GM23338 (cell line): ENCODE measurements at regions not wholly inside any gene's neighbourhood (a gene's known extent, or its start where the extent isn't known, plus 50 kb on each side); places are given as distances from the start of the nearest gene placed in this dataset.

Experiments
- ATAC-seq: fragments of 200-7000 bp; cut with Tn5 transposase; 3 replicates; pipeline ENCODE4 v1.9.1; 2020
- DNase-seq: peaks from one replicate; pipeline ENCODE4 v3.0.0-alpha.2; 2015; ENCODE audit warnings: low spot score
- H2AFZ ChIP-seq: fragments of 200-600 bp; sonication (generic); 2 replicates; pipeline ENCODE4 v1.8.0; 2016; ENCODE audit warnings: antibody characterized with exemption, mild to moderate bottlenecking, moderate library complexity
- H3F3A ChIP-seq: fragments of 200-600 bp; sonication (generic); replicated peaks from 2 replicates; pipeline ENCODE4 v1.8.0; 2017; ENCODE audit warnings: antibody characterized with exemption, mixed run types, low read depth
- H3K27ac ChIP-seq: fragments of 200-600 bp; sonication (generic); 2 replicates; pipeline ENCODE4 v1.6.1; 2016; ENCODE audit warnings: low read depth
- H3K27me3 ChIP-seq: fragments of 200-600 bp; sonication (generic); 2 replicates; pipeline ENCODE4 v1.8.0; 2016; ENCODE audit warnings: mild to moderate bottlenecking, mixed run types, moderate library complexity; ENCODE audit not compliant: insufficient read depth
- H3K36me3 ChIP-seq: fragments of 200-600 bp; sonication (generic); 2 replicates; pipeline ENCODE4 v1.8.0; 2016; ENCODE audit warnings: mild to moderate bottlenecking; ENCODE audit not compliant: insufficient read depth
- H3K4me1 ChIP-seq: fragments of 200-600 bp; sonication (generic); 2 replicates; pipeline ENCODE4 v1.8.0; 2016; ENCODE audit warnings: mild to moderate bottlenecking, moderate library complexity; ENCODE audit not compliant: insufficient read depth
- H3K4me2 ChIP-seq: fragments of 200-600 bp; sonication (generic); 2 replicates; pipeline ENCODE4 v1.7.1; 2017; ENCODE audit warnings: mixed run types
- H3K4me3 ChIP-seq: fragments of 200-600 bp; sonication (generic); 2 replicates; pipeline ENCODE4 v1.6.1; 2016; ENCODE audit warnings: mixed run types
- H3K79me2 ChIP-seq: fragments of 200-600 bp; sonication (generic); replicated peaks from 2 replicates; pipeline ENCODE4 v1.8.0; 2017; ENCODE audit warnings: mild to moderate bottlenecking; ENCODE audit not compliant: insufficient read depth
- H3K9me2 ChIP-seq: fragments of 200-600 bp; sonication (generic); 2 replicates; pipeline ENCODE4 v1.8.0; 2017; ENCODE audit not compliant: insufficient read depth
- H4K20me1 ChIP-seq: fragments of 200-600 bp; sonication (generic); replicated peaks from 2 replicates; pipeline ENCODE4 v1.8.0; 2017; ENCODE audit warnings: mild to moderate bottlenecking; ENCODE audit not compliant: insufficient read depth
- H3K27ac Mint-ChIP-seq: 2 replicates; pipeline ENCODE4 v1.8.0; 2020; ENCODE audit warnings: inconsistent platforms, mild to moderate bottlenecking, moderate library complexity, mixed read lengths
- H3K27me3 Mint-ChIP-seq: 3 replicates; pipeline ENCODE4 v1.8.0; 2022; ENCODE audit warnings: low read depth, mild to moderate bottlenecking, moderate library complexity, mixed read lengths, inconsistent platforms; ENCODE audit not compliant: insufficient read depth, poor library complexity
- H3K36me3 Mint-ChIP-seq: 3 replicates; pipeline ENCODE4 v1.8.0; 2021; ENCODE audit warnings: low read depth, mild to moderate bottlenecking, inconsistent platforms, moderate library complexity, mixed read lengths
- H3K4me1 Mint-ChIP-seq: 3 replicates; pipeline ENCODE4 v1.8.0; 2020; ENCODE audit warnings: mild to moderate bottlenecking, inconsistent platforms, mixed read lengths
- H3K4me3 Mint-ChIP-seq: 3 replicates; pipeline ENCODE4 v1.8.0; 2021; ENCODE audit warnings: moderate library complexity, mild to moderate bottlenecking, inconsistent platforms, mixed read lengths
- H3K9me3 Mint-ChIP-seq: 3 replicates; pipeline ENCODE4 v1.8.0; 2020; ENCODE audit warnings: moderate library complexity, mild to moderate bottlenecking, inconsistent platforms, mixed read lengths
- EZH2phosphoT487 ChIP-seq: fragments of 200-600 bp; sonication (generic); IDR thresholded peaks from one replicate; pipeline ENCODE4 v1.8.1; 2018; ENCODE audit warnings: antibody characterized with exemption; ENCODE audit not compliant: unreplicated experiment
- NANOG ChIP-seq: IDR thresholded peaks from 2 replicates; pipeline ENCODE4 v1.6.1; 2016; ENCODE audit warnings: antibody characterized with exemption, borderline replicate concordance
- POLR2AphosphoS5 ChIP-seq: IDR thresholded peaks from 2 replicates; pipeline ENCODE4 v1.6.1; 2016; ENCODE audit warnings: antibody characterized with exemption, low read depth
- STAT1 ChIP-seq: IDR thresholded peaks from one replicate; pipeline ENCODE4 v1.6.1; 2016; ENCODE audit warnings: antibody characterized with exemption; ENCODE audit not compliant: unreplicated experiment
- ZNF114 ChIP-seq: fragments of 250-450 bp; sonication (Bioruptor Pico); IDR thresholded peaks from 2 replicates; pipeline ENCODE4 v1.5.0; 2020; ENCODE audit warnings: mild to moderate bottlenecking, moderate library complexity
- TF ChIP-seq, protein P1 (sequence below): fragments of 250-450 bp; sonication (Bioruptor Pico); IDR thresholded peaks from 2 replicates; pipeline ENCODE4 v1.5.0; 2020; ENCODE audit warnings: mild to moderate bottlenecking, moderate library complexity
- TF ChIP-seq, protein P2 (sequence below): IDR thresholded peaks from 2 replicates; pipeline ENCODE4 v1.6.1; 2016; ENCODE audit warnings: antibody characterized with exemption

DNA sequence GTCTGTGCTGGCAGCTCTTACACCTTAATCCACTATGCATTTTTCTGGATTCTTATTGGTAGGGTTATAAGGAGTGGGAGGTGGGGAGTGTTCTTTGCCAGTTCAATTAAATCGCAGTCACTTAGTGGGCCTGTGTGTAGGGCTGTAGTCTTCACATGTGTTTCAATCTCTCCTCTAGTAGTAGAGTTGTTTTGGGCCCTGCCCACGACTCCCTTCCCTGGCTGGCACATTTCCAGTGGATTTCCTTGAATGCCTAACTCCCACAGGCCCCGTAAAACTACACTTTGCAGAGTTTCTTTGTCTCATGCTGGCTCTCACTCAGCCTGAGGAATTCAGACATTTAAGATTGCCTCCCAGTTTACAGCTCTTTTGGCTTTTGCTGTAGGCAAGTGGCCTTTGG, 414.0 kb upstream of the OPRM1 start (continued):
- TF ChIP-seq, protein P1, sequence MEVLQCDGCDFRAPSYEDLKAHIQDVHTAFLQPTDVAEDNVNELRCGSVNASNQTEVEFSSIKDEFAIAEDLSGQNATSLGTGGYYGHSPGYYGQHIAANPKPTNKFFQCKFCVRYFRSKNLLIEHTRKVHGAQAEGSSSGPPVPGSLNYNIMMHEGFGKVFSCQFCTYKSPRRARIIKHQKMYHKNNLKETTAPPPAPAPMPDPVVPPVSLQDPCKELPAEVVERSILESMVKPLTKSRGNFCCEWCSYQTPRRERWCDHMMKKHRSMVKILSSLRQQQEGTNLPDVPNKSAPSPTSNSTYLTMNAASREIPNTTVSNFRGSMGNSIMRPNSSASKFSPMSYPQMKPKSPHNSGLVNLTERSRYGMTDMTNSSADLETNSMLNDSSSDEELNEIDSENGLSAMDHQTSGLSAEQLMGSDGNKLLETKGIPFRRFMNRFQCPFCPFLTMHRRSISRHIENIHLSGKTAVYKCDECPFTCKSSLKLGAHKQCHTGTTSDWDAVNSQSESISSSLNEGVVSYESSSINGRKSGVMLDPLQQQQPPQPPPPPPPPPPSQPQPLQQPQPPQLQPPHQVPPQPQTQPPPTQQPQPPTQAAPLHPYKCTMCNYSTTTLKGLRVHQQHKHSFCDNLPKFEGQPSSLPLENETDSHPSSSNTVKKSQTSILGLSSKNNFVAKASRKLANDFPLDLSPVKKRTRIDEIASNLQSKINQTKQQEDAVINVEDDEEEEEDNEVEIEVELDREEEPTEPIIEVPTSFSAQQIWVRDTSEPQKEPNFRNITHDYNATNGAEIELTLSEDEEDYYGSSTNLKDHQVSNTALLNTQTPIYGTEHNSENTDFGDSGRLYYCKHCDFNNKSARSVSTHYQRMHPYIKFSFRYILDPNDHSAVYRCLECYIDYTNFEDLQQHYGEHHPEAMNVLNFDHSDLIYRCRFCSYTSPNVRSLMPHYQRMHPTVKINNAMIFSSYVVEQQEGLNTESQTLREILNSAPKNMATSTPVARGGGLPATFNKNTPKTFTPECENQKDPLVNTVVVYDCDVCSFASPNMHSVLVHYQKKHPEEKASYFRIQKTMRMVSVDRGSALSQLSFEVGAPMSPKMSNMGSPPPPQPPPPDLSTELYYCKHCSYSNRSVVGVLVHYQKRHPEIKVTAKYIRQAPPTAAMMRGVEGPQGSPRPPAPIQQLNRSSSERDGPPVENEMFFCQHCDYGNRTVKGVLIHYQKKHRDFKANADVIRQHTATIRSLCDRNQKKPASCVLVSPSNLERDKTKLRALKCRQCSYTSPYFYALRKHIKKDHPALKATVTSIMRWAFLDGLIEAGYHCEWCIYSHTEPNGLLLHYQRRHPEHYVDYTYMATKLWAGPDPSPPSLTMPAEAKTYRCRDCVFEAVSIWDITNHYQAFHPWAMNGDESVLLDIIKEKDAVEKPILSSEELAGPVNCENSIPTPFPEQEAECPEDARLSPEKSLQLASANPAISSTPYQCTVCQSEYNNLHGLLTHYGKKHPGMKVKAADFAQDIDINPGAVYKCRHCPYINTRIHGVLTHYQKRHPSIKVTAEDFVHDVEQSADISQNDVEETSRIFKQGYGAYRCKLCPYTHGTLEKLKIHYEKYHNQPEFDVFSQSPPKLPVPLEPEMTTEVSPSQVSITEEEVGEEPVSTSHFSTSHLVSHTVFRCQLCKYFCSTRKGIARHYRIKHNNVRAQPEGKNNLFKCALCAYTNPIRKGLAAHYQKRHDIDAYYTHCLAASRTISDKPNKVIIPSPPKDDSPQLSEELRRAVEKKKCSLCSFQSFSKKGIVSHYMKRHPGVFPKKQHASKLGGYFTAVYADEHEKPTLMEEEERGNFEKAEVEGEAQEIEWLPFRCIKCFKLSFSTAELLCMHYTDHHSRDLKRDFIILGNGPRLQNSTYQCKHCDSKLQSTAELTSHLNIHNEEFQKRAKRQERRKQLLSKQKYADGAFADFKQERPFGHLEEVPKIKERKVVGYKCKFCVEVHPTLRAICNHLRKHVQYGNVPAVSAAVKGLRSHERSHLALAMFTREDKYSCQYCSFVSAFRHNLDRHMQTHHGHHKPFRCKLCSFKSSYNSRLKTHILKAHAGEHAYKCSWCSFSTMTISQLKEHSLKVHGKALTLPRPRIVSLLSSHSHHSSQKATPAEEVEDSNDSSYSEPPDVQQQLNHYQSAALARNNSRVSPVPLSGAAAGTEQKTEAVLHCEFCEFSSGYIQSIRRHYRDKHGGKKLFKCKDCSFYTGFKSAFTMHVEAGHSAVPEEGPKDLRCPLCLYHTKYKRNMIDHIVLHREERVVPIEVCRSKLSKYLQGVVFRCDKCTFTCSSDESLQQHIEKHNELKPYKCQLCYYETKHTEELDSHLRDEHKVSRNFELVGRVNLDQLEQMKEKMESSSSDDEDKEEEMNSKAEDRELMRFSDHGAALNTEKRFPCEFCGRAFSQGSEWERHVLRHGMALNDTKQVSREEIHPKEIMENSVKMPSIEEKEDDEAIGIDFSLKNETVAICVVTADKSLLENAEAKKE = no peak
- no peak for TF ChIP-seq STAT1
- no peak for TF ChIP-seq EZH2phosphoT487
- TF ChIP-seq ZNF114 = no peak
- TF ChIP-seq NANOG = no peak

DNA sequence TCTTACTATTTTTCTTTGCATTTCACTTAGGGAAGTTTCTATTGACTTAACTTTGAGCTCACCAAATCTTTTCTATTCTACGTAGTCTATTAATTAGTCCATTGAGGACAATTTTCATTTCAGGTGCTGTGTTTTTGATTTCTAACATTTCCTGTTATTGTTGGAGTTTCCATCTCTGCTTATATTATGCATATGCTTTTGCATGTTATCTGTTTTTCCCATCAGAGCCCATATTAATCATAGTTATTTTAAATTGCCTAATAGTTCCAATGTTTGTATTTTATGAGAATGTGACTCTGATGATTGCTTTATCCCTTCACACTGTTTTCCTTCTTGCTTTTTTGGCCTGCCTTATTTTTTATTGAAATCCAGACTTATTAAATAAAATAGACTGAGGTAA, 414.5 kb upstream of the OPRM1 start:
- Histone ChIP-seq H3K27me3 (no peaks in the 10 kb centered on the region), H3K4me2 (no peak overlapping the region), H3K4me1 (no peaks in the 10 kb centered on the region), H3K4me3 (no peak overlapping the region), H2AFZ (peak overlapping the region; percentile 78; the same call in 1 of the 2 replicates), H4K20me1 (no peaks in the 10 kb centered on the region), H3K9me2 (no peaks in the 10 kb centered on the region), H3K27ac (no peak overlapping the region), H3F3A (no peaks in the 10 kb centered on the region), H3K36me3 (no peaks in the 10 kb centered on the region), H3K79me2 (no peaks in the 10 kb centered on the region)
- no peak for DNase-seq
- H3K4me1 Mint-ChIP-seq = peaks cover 6% of the 10 kb centered on the region
- no peak overlapping the region for H3K27ac Mint-ChIP-seq
- H3K9me3 Mint-ChIP-seq = no peaks in the 10 kb centered on the region
- no peak for ATAC-seq
- no peaks in the 10 kb centered on the region for H3K27me3 Mint-ChIP-seq
- no peaks in the 10 kb centered on the region for H3K36me3 Mint-ChIP-seq
- H3K4me3 Mint-ChIP-seq = no peak overlapping the region
- TF ChIP-seq, protein P2, sequence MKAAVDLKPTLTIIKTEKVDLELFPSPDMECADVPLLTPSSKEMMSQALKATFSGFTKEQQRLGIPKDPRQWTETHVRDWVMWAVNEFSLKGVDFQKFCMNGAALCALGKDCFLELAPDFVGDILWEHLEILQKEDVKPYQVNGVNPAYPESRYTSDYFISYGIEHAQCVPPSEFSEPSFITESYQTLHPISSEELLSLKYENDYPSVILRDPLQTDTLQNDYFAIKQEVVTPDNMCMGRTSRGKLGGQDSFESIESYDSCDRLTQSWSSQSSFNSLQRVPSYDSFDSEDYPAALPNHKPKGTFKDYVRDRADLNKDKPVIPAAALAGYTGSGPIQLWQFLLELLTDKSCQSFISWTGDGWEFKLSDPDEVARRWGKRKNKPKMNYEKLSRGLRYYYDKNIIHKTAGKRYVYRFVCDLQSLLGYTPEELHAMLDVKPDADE = no peak
- TF ChIP-seq STAT1 (no peak), POLR2AphosphoS5 (no peak)
- TF ChIP-seq, protein P1 = no peak
